ENCODE measurements at regions not wholly inside any gene's neighbourhood (a gene's known extent, or its start where the extent isn't known, plus 50 kb on each side); places are given as distances from the start of the nearest gene placed in this dataset.
A peak's percentile ranks its signal among the peaks of the same experiment; 100 is the strongest.

GRCh38 chr7:123367484-123368122 lies 166.8 kb downstream of the IQUB start:
- no peak overlapping the region for H3K27ac ChIP-seq (ENCODE audit: insufficient read depth, low read depth, low read length)
- H3K4me3 ChIP-seq (replicated peaks in 1 of 3; ENCODE audit: insufficient read depth in 1 of 3, low read depth in 1 of 3, low read length in 3 of 3) = no peak overlapping the region
- POLR2A ChIA-PET = no interaction called here
- peak; percentile 80 for FAIRE-seq
- no peak overlapping the region for H2AFZ ChIP-seq (ENCODE audit: low read depth, low read length)
- no TSS peak for BruUV-seq (replicated peaks)
- peak; percentile 57 for DNase-seq (ENCODE audit: low read depth, low spot score)
- H4K20me1 ChIP-seq (replicated peaks; ENCODE audit: control insufficient read depth, extremely low read depth, insufficient read depth, low read length) = no peaks in the 10 kb centered on the region
- no peaks in the 10 kb centered on the region for H3K36me3 ChIP-seq (ENCODE audit: control insufficient read depth in 2 of 2, extremely low read depth in 1 of 2, insufficient read depth in 2 of 2, low read length in 2 of 2)
- intact Hi-C loops (cut with micrococcal nuclease) (loop anchor here (2.0 to 10.0 kb wide), 6 partner anchors 159 to 1153 kb away; no protein-coding TSS in a partner anchor), dilution Hi-C loops (cut with MboI; ENCODE audit: extremely low pct_ligation_motif_present, low sequenced_read_pairs) (no loop called here)
- H3K9me1 ChIP-seq (replicated peaks; ENCODE audit: control insufficient read depth, extremely low read depth, insufficient read depth, low read length) = no peaks in the 10 kb centered on the region
- CTCF ChIA-PET = interaction anchor here (0.7 to 2.5 kb wide), 33 partner anchors 8 to 1352 kb away, joined by 3 to 64 read pairs (median 5); no protein-coding TSS in a partner anchor
- no peaks in the 10 kb centered on the region for H3K4me1 ChIP-seq (ENCODE audit: control insufficient read depth, extremely low read depth, insufficient read depth, low read length)
- H3K4me2 ChIP-seq (ENCODE audit: insufficient read depth, low read length) = no peak overlapping the region
- TF ChIP-seq POLR2AphosphoS5 (IDR thresholded peaks at IDR 0.05; ENCODE audit: insufficient read depth, low read depth, low read length) (no peak), CTCF (IDR thresholded peaks at IDR 0.05; ENCODE audit: extremely low read depth in 1 of 2, insufficient read depth in 1 of 2, low read depth in 1 of 2, low read length in 2 of 2) (peak; percentile 54 to 62), GATA2 (IDR thresholded peaks at IDR 0.05; ENCODE audit: insufficient read depth, insufficient read length, low read depth, low read length) (no peak), JUN (IDR thresholded peaks at IDR 0.05; ENCODE audit: borderline replicate concordance, insufficient read depth, insufficient read length, low read depth) (no peak), EZH2 (IDR thresholded peaks at IDR 0.05; ENCODE audit: borderline replicate concordance, low read depth, low read length, severe bottlenecking) (no peak), FOS (IDR thresholded peaks at IDR 0.05; ENCODE audit: borderline replicate concordance, insufficient read depth, low read length) (no peak)
- H3K9me3 ChIP-seq (replicated peaks; ENCODE audit: control insufficient read depth, insufficient read depth, low read length) = no peaks in the 10 kb centered on the region
- H3K27me3 ChIP-seq (ENCODE audit: control insufficient read depth in 2 of 2, insufficient read depth in 2 of 2, low read length in 2 of 2) = no peaks in the 10 kb centered on the region
- H3K9ac ChIP-seq (replicated peaks; ENCODE audit: extremely low read depth, insufficient read depth, low read length) = no peak overlapping the region
- no peaks in the 10 kb centered on the region for H3K79me2 ChIP-seq (ENCODE audit: control insufficient read depth, insufficient read depth, low read length)

Measured in endothelial cell of umbilical vein (primary cell).